Embryonic facial prominence (tissue), 1 donor: ENCODE measurements at regions not wholly inside any gene's neighbourhood (a gene's known extent, or its start where the extent isn't known, plus 50 kb on each side); places are given as distances from the start of the nearest gene placed in this dataset.
"Not testable (repeated sequence)": the region's sequence is repeated elsewhere in the genome, so short reads cannot be mapped to it uniquely, and the experiment has no call there.

Experiments used
- DNase-seq: peaks from one replicate; pipeline ENCODE4 v3.0.0-alpha.2; 2016; ENCODE audit errors: extremely low spot score

DNA sequence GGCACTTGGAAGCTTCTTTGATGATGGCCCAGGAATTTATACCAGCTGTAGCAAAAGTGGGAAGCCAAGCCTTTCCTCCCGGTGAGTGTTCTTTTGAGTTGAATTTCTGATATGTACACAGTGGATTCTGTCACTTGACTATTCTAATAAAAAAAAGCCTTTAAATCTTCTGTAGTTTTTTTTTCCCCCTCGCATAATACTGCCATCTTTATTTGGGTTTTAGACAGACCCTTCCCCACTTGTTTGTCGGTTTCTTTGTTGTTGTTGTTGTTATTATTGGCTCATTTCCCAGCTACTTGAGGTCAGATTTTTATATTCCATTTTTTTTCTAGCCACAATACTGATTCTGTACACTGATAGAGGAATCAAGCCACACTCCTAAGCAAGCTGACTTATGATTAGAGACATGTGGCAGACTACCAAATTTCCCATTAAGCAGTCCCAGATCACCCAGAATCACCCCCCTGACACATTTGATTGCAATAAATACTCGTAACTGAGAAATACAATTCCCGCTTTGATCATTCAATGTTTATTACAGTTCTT is 122.4 kb upstream of the IL12A start:
- no peak for DNase-seq

DNA sequence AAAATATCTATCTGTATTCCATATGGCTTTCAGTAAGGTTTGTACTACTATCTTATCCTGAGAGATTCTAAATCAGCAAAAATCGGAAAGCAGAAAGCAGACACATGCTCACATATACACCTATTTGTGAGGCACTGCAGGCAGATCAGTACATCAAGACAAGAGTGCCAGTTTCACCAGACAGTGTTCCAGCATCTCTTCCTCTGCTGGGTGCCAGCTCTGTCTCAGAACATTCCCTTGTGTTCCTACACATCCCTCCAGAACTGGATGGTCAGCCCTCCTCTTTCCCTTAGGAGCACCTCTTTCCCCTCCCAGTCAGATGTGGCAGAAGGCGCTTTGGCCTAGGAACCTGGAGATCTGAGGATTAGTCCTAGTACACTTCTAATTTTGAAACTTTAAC is 121.3 kb upstream of the IL12A start:
- no peak for DNase-seq

DNA sequence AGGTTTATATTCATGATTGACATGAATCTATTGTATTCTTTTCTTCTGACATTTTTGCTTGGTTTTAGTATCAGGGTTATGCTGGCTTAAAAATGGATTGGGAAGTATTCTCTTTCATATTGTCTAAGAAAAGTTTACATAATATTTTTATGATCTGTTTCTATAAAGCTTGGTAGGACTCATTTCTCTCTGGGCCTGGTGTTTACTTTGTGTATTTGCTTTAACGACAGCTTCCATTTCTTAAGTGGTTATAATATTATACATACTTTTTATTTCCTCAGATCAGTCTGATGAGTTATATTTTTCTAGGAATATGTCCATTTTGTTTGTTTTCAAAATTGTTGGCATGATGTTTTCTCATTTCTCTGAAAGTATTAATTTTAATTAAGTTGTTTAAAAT is 117.9 kb upstream of the IL12A start:
- DNase-seq, result no peak

DNA sequence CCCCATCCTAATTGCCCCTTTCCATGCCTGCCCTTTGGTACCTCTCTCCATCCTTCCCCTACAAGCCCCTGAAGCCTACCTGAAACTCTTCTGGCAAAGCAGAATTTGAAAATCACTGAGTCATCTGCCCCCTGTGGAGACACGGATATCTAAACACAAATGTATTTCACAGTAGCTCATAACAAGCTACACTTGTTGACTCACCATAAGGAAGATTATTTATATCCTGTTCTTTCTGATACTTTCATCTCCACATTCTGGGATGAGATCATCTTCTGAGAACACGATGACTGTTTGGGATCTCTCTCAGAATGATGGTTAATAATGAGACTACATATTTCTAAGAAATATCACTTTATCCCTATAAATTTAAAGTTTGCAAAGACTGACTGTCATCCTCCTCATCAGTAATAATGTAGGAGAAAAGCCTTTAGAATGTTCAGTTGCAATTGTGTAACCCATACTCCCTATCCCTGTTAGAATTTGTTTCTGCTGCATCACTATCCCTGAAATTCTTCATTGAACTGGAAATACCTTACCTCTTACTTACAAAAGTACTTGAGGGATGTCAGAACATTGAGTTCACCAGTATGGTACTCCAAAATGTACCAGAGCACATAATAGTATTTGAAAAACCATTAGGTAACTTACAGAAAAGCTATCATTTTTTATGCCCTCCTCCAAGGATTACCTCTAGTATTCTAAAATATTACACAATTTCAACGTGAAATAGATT is 116.1 kb upstream of the IL12A start:
- DNase-seq, result no peak

DNA sequence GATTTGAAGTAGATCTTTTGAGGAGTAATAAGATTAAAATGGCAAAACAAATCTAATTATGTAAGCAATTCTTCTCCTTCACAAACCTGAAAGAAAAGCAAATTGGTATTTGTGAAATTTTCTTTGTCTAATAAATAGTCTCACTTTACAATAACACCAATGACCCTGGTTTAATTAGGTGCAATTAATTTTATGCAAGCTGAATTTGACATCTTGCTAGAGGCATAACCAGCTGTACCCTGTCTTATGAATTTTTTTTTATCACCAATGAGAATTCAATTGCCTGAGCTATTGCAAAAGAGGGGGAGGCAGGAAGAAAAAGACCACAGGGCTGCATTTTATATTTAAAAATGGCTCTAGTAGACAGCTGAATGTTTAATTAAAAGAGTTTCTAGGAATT is 113.5 kb upstream of the IL12A start:
- DNase-seq, result no peak

DNA sequence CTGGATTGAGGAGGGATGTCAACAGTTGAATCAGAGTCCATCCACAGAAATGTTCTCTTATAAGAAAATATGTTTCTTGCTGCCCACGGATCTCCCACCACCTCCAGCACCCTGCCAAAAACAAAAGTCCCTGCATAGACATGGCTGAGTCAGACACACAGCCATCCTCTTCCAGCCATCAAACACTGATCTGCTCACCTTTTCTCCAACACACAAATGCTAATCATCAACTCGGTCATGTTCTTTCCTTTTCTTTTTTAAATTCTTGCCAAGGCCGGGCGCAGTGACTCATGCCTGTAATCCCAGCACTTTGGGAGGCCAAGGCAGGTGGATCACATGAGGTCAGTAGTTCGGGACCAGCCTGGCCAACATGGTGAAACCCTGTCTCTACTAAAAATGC is 110.7 kb upstream of the IL12A start:
- no peak for DNase-seq

DNA sequence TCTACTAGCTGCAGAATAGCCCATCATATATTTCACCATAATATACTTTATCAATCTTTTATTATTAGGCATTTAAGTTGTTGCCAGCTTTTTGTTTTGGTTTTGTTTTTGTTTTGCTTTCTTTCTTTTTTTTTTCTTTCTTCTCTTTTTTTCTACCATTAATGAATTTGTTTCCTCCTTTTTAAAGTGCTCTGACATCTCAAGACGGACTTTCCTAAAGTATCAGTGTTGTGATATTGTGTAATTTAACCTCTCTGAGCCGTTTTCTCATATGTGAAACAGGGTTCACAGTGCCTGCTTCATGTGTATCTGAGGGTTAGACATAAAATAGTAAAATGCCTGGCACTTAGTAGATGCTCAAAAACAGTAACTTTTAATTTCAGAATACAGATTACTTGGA is 109.5 kb upstream of the IL12A start:
- no peak for DNase-seq

DNA sequence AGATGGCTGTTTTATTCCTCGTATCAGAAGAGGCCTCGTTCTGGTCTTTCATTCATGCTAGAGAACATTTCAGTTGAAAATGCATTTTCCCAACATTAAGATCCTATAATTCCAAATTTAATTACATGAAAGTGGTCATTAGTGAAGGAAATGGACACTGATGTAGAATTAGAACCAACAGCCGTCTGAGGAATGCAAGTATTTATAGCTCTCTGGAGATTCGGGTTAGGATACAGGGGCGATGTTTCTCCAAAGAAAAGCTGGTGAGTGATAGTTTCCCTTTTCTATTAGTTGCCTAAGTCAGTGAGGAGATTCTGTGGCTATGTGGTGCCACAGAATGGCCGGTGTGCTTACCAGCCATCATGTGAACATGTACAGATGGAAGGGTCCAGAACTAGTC is 109.0 kb upstream of the IL12A start:
- no peak for DNase-seq

DNA sequence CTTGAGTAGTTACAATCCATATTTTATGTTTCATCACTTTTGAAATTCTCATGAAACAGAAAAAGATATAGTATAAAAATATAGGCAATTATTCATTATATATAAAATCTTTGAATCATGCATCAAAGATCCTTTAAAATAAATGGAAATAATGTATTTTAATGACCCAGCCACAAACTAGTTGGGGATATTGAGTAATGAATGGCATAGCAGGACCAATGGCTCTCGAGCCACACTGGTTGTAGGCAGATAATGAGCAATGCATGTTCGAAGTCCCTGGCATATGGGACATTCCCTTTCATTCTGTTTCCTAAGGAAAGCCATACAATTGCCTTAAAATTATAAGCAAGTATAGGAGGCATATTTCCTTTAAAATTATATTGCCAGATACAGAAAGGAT is 107.4 kb upstream of the IL12A start:
- no peak for DNase-seq

DNA sequence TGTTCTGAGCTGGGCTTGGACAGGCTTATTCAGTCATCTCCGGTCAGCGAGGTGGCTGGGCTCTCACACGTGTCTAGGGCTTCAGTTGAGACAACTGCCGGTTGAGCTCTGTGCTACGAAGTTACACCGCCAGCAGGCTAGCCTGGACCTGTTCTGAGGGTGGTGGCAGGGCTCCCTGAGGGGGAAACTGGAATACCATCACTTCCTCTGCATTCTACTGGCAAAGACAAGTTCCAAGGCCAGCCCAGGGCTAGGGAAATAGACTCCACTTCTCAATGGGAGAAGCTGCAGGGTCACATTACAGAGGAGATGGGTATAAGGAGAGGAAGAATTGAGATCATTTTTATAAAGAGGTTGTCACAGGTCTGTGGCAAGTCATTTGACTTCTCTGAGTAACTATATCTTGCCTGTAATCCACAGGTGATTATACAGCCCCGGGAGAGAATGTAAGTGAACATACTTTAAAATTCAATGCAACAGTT is 106.8 kb upstream of the IL12A start:
- DNase-seq, result no peak

DNA sequence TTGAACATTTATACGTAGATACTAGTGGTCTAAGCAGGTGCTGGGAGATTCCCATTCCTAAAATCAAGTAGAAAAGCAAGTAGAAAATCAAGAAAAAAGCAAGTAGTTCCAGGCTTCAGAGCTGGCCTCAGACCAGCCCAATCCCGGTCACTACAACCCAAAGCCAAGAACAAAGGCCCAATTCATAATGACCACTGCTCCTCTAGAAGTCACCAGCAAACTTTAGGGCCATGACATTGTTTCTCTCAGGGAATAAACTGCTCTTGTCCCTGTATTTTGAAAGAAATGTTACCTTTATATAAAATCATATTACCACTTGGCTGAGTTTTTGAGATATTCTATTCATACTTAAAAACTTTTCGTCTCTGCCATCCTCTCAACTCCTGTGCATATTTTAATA is 106.3 kb upstream of the IL12A start:
- no peak for DNase-seq

DNA sequence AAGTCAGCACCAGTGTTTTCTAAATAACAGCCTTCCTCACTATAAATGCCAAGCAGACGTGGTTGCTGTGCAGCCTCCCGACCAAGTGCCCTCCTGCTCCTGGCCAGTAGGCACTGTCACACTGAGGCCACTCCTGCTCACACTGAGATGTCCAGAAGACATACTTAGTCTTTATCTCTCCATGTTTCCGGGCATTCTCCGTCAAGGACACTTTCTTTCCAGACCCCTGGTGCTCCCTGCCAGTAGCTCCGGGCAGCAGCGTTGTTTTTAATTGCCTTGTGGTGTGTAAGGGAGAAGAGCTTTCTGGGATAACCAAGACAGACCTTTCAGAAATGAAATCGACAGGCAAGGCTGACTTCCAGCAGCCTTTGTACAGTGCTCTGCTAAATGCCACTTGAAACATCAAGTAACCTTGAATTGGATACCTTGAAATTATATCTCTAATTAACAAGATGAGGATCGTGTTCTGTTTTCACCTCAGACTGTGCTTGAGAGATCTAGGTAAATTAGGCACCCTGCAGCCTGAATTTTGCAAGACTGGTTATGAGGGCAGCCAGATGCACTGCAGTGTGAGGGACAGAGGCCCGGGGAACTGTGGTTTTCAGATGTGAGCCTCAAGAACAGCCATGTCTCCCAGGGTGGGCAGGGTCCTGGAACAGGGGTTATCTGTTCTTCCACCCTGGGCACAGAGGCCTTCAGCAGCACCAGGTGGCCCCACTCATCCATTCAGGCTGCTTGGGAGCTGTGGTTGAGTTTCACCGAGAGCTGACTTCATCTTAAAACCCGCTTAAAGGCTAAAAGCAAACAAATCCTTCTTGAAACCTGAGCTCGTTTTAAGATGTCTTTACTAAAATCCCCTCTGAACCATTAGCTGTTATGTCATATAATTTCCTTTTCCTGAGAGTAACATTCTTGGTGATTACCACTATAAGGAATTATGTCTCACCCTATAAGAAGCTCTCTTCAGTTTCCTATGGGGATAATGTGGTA is 105.5 kb upstream of the IL12A start:
- no peak for DNase-seq

DNA sequence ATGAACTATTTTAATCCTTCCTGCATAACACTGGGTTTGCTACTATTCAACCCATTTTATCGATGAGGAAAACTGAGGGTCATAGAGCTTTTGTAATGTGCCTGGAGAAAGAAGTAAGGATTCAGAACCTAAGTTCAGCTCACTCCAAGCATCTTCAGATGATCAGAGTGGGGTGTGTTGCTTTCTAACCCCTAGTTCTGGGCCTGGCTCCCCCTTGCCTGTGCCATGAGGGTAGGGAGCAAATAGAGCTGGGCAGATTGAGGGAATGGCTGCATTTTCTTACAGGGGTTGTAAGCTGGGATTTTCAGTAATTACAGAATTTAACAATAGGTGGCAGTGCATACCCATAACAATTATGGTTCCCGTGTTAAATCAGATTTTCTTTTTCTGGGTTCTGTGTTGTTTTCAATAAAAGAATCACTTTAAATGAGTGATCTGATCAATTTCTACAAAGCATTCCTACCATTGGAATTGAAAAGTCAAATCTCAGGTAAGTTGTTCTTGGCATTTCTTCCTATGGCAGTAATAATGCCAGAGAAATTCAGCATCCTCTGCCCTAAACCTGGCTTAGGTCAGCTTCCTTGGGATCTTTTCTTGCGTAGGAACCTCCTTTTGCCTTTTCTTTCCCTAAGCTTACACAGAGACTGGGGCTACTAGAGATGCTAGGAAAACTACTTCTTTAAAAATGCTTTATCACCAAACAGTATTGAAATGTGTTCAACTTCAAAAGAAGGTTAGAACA is 103.8 kb upstream of the IL12A start:
- no peak for DNase-seq

DNA sequence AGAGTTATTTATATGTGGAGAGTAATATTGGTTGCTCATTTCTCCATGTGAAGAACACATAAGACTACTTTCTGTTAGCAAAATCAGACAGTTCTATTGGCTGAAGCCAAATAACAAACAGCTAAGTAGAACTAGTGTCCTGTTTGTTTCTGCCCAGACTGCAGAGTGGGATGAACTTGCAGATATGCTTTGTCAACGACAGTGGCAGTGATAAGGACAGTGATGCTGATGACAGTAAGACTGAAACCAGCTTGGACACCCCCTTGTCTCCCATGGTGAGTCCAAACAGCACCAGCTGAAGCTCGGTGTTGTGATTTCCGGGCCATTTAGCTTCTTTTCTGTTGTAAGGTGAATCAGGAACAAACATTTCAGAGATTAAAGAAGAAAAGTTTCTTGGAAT is 102.6 kb upstream of the IL12A start:
- DNase-seq, result no peak

DNA sequence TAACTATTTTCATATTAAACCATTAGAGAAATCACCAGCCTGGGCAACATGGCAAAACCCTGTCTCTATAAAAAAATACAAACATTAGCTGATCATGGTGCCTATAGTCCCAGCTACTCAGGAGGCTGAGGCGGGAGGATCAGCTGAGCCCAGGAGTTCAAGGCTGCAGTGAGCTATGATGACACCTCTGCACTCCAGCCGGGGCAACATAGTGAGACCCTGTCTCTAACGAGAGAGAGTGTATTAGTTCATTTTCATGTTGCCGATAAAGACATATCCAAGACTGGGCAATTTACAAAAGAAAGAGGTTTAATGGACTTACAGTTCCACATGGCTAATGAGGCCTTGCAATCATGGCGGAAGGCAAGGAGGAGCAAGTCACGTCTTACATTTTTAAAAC is 102.1 kb upstream of the IL12A start:
- not testable (repeated sequence) for DNase-seq

DNA sequence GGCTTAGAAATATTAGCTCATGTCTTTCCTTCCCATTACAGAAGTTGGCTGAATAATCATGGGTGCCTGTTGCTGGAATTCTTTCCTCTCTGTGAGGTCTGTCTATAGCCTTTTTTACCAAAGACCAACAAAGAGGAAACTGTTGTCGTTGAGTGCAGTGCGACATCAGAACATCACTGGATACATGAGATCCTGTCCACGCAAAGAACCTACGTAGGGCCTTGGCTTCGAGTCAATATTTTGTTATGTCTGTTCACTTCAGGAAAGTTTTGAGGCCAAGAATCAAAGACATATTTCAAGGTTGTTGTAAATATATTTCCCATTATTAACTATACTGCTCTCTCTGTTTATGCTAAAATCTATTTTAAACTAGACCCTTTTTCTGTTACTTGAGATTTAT is 101.5 kb upstream of the IL12A start:
- no peak for DNase-seq

DNA sequence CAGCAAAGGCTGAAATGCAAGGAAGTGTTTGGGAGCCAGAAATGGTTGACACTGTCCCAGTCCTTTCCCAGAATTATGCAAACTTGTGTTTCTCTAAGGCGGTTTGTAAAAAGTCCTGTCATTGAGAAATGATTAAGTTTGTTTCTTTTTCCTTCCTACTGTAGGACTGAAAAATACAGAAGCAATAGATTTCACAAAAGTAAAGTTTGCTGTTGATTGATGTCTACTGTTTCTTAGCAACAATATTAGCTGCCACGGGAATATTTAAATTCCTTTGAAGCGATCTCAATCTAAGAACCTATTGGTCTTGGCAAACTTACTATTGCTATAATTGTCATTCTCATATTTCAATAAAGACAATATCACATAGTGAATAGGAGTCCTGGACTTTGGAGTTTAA is 100.7 kb upstream of the IL12A start:
- no peak for DNase-seq

DNA sequence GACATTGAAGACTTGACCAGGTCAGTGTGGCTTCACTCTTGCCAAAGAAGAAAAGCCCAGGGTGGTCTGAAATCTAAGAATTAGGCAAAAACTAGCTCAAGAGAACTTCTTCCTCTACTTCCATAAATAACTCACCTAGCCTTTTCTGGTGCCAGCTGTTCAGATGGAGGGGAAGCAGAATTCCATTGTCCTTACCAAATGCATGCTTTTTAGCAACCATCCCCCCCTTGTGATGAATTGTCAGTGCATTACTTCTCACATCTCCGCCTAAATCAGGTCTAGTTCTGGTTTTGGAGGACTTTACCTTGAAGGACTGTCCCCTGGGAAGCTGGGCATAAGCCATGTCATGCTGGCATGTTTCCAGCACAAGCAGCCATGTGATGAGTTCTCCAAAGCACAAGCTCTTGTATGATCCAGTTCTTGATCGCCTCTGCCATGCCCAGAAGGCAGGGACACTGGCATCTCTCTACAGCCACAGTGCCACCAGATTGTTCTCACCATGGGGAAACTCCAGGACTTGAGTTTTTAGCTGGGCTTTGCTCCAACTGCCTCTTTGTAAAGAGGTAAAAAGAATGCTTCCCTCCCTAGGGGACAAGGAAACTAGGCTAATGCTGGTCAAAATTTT is 96.4 kb upstream of the IL12A start:
- DNase-seq, result no peak

DNA sequence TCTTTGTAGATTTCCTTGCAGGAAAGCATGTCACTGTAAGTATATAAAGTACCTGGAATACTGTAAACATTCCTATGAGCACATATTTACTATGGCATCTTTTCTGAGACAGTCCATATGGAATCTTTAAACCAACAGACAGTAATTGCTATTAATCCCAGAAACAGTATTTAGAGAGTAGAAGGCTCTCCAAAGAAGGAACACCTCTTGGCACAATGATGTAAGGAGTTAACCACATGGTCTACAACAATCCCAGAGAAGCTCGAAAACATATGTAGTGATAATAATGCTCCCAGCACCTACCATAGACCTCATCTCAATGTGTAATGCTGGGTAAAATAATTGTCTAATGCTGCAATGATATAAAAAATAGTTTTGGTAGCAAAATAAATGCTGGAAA is 95.8 kb upstream of the IL12A start:
- no peak for DNase-seq

DNA sequence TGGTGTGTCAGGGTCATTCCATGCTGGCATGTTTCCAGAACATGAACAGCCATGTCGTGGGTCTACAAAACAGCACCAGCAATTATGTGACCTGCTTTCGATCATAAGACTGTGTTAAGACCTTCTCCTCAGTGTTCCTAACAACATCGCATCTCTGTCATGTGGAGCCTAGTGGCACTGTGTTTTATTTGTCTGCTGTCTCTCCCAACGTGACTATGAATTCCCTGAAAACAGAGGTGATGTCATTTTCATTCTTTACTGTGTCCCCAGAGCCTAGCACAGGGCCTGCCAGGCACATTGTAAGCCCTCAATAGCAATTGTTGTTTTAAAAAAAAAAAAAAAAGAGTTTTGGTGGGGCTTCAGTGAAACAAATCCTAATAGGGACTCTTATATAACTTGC is 94.2 kb upstream of the IL12A start:
- DNase-seq, result no peak

DNA sequence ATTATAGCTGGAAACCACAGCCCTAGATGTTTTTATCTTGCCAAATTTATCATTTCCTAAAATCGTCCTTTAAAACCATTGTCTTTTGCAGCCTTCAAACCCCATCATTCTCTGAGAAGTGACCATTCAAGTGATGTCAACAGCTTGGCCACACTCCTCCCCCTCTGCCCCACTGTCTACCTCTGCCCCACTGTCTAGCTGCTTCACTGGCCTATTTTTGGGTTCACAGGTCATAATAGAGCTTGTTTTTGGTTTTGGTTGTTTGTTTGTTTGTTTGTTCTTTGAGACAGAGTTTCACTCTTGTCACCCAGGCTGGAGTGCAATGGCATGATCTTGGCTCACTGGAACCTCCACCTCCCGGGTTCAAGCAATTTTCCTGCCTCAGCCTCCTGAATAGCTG is 93.2 kb upstream of the IL12A start:
- no peak for DNase-seq

DNA sequence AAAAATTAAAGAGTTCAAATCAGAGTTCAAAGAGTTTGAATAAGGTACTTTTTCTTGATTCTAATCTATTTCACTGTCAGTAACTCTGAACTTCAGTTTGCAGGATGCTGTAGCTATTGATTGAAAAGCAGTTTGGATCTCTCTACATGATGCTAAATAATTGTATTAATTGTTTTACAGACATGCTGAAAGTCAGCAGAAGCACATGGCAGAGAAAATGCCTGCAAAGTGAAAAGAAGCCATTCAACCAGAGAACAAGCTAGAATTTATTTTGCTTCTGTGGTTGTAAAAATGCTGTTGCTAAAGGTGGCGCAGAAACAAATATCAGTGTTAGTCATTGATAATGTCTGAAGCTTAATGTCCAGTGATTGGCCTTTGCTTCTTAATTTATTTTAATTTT is 92.1 kb upstream of the IL12A start:
- DNase-seq, result no peak
